HG03432 (cell line): ENCODE measurements at regions not wholly inside any gene's neighbourhood (a gene's known extent, or its start where the extent isn't known, plus 50 kb on each side); places are given as distances from the start of the nearest gene placed in this dataset.

Source experiments
- ATAC-seq: cut with Tn5 transposase; IDR thresholded peaks from one replicate; pipeline ENCODE4 v1.9.1; 2021; ENCODE audit warnings: mild to moderate bottlenecking, moderate library complexity; ENCODE audit not compliant: unreplicated experiment

DNA sequence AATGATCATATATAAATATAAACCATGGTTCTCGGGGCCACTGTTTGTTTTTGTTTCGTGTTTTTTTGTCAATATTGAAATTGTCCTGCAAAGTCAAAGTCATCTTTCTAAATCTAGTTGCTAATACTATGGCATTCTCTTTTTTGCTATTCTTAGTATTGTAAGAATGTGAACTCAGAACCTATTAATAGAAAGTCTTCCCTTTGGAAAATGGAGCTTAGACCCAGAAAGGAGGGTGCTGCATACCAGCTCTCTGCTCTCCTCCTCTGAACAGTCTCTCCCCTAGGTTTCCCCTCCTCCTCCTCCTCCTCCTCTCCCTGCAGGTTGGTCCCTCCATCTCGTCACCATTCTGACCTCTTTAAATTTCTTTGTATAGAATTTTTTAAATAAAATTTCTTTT lies 150.4 kb upstream of the CCN2 start:
- no peak for ATAC-seq

DNA sequence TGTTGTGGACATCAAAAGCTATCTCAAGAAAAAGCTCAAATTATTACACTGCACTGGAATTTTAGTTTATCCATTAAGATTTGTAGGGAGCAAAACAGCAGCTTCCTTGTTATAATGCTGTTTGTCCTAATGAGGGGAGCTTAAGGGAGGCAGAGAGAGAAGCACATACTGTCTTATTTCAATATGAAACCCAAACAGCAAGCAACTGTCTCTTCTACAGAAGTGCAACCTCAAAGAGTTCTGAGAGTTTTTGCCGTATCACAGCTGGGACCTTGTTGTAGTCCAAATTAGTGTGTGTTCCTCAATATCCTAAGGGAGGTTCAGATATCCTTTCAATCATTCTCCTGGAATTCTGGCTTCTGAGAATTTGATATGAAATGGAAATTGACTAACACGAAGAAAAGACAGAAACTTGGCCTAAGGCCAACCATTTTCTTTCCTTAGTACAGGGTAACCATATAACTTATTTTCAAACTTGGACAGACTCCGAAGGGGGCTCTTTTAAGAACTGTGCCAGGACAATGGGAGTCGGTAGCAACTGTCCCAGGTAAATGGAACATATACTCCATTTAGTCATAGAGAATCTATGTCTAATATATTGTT lies 149.3 kb upstream of the CCN2 start:
- no peak for ATAC-seq

DNA sequence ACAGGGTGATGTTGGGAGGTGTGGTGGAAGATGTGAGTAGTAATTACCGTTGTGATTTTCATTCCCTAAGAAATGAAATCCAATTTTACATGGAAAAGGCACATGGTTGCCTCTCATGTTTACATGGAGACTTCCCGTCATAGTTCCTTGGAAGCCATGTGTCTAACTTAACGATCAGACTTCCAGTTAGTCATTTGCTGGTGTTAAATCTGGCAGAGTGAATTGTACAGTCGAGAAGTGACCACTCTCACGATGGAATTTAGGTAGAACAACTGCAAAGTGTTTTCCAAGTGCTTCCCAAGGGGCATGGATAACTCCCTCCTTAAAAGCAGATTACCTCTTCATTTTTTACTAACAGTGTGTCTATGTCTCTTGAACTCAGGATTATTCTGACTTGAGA lies 145.8 kb upstream of the CCN2 start:
- ATAC-seq: no peak

DNA sequence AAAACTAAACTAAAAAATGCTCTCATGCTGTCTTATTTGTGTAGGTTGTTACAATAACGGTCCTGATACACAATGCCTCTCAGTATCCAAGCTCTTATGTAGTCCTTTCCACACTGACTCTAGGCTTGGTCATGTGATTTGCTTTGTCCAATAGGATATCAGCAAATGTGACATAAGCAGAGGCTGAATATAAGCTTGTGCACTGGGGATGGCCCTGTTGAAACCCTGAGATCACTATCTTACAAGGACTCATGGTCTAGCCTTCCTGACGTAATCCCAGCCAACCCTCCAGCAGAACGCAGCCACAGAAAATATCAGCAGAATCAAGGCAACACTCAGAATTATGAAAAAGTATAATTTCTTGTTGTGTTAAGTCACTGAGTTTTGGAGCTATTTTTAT lies 145.1 kb upstream of the CCN2 start:
- ATAC-seq: no peak

- no peak for ATAC-seq
These were observed 138.0 kb upstream of the CCN2 start for GRCh38 chr6:132089173-132089572.

DNA sequence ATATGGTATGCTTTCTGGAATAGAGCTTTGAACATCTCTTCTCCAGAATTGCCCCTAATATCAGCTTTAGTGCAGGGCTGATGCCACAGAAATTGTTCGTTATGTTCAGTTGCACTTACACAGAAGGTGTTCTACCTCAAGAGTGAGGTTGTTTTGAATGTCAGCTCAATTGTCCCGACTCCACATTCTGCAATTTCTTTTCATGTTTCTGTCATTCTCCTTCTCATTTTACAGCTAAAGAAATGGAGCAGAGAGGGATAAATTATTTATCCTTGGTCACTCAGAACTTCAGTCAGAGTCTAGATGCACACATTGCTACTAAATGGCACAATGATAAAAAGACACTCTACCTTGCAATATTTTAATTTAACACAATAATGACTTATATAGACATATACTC lies 137.0 kb upstream of the CCN2 start:
- no peak for ATAC-seq

DNA sequence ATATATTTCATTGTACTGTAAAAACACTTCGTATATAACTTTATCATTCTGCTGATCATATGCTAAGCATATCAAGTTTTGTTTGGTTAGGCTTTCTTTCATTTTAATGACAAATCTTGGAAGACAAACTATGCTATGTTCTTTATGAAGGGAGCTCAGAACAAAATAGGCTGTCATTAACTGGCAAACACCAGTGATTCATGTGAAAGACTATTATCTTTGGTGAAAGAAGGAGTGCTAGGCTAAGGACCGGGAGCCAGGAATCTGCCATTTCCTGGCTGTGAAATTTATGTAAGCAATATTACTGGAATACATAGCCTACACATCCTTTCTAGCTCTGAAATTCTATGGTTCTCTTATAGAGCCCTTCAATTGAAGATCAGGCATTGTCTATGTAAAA lies 136.2 kb upstream of the CCN2 start:
- ATAC-seq: no peak

DNA sequence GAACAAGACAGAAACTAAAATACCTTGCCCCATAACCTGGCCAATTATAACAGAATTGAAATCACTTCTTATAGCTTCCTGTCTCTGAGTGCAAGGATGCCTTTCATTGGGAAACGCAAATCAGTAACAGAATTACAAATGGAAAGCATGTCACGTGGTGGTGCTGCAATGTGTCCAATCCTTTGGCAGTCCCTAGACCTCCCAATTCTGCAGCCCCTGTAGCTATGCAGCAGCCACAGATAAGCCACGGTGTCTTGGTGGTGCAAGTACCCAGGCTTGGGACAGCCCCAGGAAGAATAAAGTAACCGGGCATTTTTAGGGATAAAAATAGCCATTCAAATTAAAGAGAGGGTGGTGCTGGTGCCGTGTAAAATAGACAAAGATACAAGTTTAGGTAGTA lies 134.6 kb upstream of the CCN2 start:
- ATAC-seq: no peak

GRCh38 chr6:132084811-132085509 lies 133.8 kb upstream of the CCN2 start:
- peak; percentile 91 for ATAC-seq

DNA sequence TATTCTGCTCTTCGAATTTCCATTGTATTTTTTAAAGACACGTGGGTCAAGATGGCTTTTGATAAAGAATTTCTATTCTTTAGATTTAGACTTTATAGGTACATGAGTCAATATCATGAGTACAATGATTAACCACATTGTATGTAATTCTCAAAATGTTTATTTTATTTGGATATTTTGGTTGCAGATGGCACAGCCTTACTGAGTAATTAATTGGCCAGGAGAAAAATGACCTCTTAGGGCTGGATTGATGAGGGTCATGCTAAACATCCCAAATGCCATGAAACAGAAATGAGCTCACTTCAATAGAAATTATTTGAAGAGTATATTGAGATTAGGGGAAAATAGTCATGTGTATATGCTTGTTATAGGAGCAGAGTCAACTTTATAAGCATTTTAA lies 131.2 kb upstream of the CCN2 start:
- no peak for ATAC-seq

- no peak for ATAC-seq
These were observed 130.2 kb upstream of the CCN2 start for GRCh38 chr6:132081338-132081737.

- ATAC-seq: no peak
These were observed 128.1 kb upstream of the CCN2 start for GRCh38 chr6:132079286-132079685.

DNA sequence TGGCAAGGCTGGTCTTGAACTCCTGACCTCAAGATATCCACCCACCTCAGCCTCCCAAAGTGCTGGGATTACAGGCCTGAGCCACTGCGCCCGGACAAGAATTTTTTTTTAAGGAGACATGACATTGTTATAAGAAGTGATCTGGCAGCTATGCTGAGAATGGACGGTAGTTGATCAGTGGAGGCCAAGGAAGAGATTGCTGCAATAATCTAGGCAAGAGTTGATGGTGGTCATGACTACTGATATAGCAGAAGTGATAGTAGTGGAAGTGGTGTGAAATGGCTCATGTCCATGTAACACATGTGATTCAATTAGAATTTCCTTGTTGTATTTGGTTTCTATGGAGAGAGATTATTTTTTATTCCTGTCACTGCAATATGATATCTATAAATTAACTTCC lies 125.3 kb upstream of the CCN2 start:
- no peak for ATAC-seq

GRCh38 chr6:132072831-132073230 lies 121.7 kb upstream of the CCN2 start:
- no peak for ATAC-seq

- ATAC-seq: no peak
These were observed 121.1 kb upstream of the CCN2 start for GRCh38 chr6:132072271-132072670.

DNA sequence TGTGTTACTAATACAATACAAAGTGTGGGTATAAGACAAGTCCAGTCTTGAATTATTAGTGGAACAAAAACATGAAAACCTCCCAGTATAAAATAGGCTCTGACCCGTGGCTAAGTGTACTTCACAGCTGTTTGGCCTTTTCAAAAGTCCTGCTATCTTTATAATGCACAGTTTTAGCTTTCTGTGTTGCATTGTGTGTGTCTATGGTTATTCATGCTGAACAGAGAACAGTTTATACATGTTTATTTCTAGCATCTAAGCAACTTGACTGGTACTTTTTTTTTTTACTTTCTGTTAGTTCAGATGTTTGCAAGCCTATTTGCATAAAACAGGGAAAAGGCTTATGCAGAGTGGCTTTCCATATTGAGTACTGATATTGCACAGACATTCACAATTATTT lies 119.2 kb upstream of the CCN2 start:
- ATAC-seq: no peak

- ATAC-seq: no peak
These were observed 117.6 kb upstream of the CCN2 start for GRCh38 chr6:132068766-132069165.

DNA sequence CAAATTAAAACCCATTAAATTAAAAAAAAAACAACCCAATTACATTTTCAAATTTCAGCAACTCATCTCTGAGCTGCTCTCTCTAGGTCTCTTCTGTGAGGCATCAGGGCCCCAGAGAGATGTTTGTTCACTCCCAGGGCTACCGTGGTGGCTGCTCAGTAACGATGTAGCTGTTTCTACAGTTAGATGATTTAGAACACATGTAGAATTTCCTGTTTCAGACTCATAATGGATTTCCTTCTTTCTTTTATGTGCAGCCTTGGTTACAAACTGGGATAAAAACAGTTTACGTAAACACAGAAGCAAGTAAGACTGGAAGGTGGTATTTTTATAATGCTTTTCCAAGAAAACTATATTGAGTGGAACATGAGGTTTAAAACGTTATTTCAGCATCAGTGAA lies 116.1 kb upstream of the CCN2 start:
- no peak for ATAC-seq

- ATAC-seq: no peak
These were observed 114.4 kb upstream of the CCN2 start for GRCh38 chr6:132065556-132065955.

GRCh38 chr6:132063738-132064137 lies 112.6 kb upstream of the CCN2 start:
- no peak for ATAC-seq

GRCh38 chr6:132063204-132063603 lies 112.0 kb upstream of the CCN2 start:
- ATAC-seq: no peak

DNA sequence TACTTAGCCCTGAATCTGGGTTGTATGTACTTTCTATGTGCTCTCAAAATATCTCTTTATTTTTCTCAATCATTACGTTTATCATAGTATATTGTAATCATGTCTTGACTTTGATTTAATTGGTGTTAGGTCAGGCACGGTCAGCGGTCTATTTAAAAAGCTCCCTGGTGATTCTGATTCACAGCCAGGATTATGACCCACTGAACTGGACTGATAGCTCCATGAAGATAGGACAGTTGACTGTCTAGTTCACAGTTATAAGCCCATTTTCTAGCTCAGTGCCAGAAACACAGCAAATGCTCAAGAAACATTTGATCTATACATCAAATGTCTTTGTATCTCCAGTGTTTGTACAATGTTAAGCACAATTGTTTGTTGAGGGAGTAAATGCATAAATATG lies 111.5 kb upstream of the CCN2 start:
- no peak for ATAC-seq

DNA sequence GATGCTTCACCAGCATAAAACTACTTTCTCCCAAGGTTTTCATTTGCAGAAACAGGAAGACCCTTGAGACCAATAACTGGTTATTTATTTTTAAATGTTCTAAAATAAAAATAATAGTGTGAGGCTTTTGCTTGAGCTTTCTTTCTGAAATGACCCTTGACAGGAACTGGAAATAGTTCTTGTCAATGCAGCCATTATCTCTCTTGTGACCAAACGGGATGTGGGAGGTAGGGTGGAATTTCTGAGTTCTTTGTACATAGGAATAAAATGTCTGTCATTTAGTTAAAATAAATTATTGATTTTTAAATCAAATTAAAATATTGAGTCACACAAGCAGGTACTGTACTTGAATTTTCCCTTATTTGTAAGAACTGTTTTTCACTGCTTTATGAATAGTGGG lies 110.2 kb upstream of the CCN2 start:
- no peak for ATAC-seq
